ENCODE measurements at regions not wholly inside any gene's neighbourhood (a gene's known extent, or its start where the extent isn't known, plus 50 kb on each side); places are given as distances from the start of the nearest gene placed in this dataset.

GRCh38 chr12:89259821-89260220 is 92.5 kb downstream of the DUSP6 start:
- TF ChIP-seq POLR2A (IDR thresholded peaks at IDR 0.05) (no peak), CTCF (IDR thresholded peaks at IDR 0.05) (no peak)
